Mucosa of stomach (tissue), 1 donor: ENCODE measurements at regions not wholly inside any gene's neighbourhood (a gene's known extent, or its start where the extent isn't known, plus 50 kb on each side); places are given as distances from the start of the nearest gene placed in this dataset.

ENCODE experiments used
- H3K27me3 ChIP-seq: one replicate; pipeline ENCODE4 v1.7.0; 2013; ENCODE audit warnings: mild to moderate bottlenecking, low read length; ENCODE audit not compliant: control insufficient read depth, insufficient read depth
- H3K36me3 ChIP-seq: one replicate; pipeline ENCODE4 v1.7.0; 2013; ENCODE audit warnings: low read length; ENCODE audit not compliant: control insufficient read depth, insufficient read depth
- H3K4me1 ChIP-seq: one replicate; pipeline ENCODE4 v1.7.0; 2013; ENCODE audit warnings: mild to moderate bottlenecking, low read length; ENCODE audit not compliant: control insufficient read depth, insufficient read depth
- H3K4me3 ChIP-seq: one replicate; pipeline ENCODE4 v1.7.0; 2013; ENCODE audit warnings: low read length
- H3K9ac ChIP-seq: one replicate; pipeline ENCODE4 v1.7.0; 2013; ENCODE audit warnings: mild to moderate bottlenecking, low read length, moderate library complexity
- H3K9me3 ChIP-seq: one replicate; pipeline ENCODE4 v1.7.0; 2013; ENCODE audit warnings: mild to moderate bottlenecking, low read length, moderate library complexity; ENCODE audit not compliant: control insufficient read depth
- donor health status: Pancreatic carcinoma.

DNA sequence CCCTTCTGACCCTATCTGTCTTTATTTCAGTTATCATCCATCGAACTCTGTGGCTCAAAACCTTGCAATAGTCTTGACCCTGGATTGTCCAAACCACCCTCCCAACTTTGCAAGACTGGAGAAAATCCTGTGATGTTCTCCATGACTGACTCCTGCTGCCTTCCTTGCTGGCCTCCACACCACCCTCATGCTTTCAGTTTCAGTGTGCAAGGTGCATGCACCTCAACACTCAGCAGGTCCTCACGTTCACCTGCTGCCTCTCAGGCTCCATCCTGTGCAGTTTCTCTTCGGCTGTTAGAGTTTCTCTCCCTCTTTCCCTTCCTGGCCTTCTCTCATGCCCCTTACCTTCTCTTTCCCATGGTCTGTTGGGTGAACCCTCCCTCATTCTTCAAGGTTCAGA lies 59.4 kb upstream of the ASIC2 start:
- Histone ChIP-seq H3K4me1 (no peaks in the 10 kb centered on the region), H3K9ac (no peak overlapping the region), H3K9me3 (no peaks in the 10 kb centered on the region), H3K4me3 (no peak overlapping the region), H3K36me3 (no peaks in the 10 kb centered on the region), H3K27me3 (no peaks in the 10 kb centered on the region)

DNA sequence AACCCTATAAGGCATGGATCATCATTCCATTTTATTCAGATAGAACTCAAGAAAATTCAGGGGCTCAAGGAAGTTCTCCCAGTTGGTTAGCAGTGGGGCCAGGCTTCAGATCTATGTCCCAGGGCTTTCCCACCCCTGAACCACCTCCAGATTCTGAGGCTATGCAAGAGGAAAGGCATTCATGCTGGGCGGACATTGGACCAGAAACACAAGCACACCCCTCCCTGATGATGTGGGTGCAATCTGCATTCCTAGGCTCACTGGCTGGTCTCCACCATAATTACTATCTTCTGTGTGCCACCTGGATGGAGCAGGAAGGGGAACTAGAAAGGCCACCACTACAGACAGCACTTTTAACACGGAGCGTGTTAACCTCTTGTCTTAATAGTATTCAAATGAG lies 63.2 kb upstream of the ASIC2 start:
- Histone ChIP-seq H3K9me3 (no peaks in the 10 kb centered on the region), H3K4me3 (no peak overlapping the region), H3K4me1 (no peaks in the 10 kb centered on the region), H3K27me3 (no peaks in the 10 kb centered on the region), H3K36me3 (no peaks in the 10 kb centered on the region), H3K9ac (no peak overlapping the region)

DNA sequence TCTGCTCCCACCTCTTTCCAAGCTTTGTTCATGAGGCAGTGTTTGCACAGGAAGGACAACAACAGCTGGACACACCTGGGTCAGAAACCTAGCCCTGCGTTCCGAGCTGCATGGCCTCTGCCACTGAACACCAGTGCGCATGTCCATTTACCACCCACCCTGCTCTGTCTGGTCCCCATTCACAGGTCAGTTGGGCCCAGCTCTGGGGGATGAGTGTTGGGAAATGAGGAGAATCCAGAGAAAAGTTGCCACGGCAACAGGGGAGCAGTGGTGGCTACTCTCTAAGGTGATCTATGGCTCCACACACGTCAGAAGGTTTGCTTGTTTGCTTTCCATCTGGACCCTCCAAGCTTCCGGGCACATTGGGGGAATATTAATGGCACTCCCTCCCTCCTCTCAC lies 70.4 kb upstream of the ASIC2 start:
- no peak overlapping the region for H3K9ac ChIP-seq
- H3K9me3 ChIP-seq, result no peaks in the 10 kb centered on the region
- H3K27me3 ChIP-seq, result no peaks in the 10 kb centered on the region
- H3K36me3 ChIP-seq, result no peaks in the 10 kb centered on the region
- H3K4me1 ChIP-seq, result no peaks in the 10 kb centered on the region
- H3K4me3 ChIP-seq, result no peak overlapping the region

DNA sequence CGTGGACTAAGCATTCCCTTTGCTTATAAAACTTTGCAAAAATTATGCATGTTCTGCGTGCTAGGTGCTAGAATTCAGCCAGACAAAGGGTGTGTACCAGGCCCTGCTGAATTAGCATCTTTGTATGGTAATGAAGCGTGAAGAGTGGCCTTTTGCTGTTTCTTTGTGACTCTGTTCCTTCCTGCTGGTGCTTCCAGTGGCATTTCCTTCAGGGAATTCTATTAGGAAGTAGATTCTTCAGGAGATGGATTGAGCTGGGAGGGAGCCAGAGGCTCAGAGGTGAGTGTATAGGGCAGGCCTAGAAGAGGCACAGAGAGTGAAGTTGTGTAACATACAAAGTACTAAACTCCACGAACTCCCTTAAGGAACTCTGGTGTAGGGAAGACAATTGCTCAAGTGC lies 73.9 kb upstream of the ASIC2 start:
- Histone ChIP-seq H3K9ac (no peak overlapping the region), H3K4me3 (no peak overlapping the region), H3K4me1 (no peaks in the 10 kb centered on the region), H3K9me3 (no peaks in the 10 kb centered on the region), H3K27me3 (peaks cover 3% of the 10 kb centered on the region), H3K36me3 (no peaks in the 10 kb centered on the region)

DNA sequence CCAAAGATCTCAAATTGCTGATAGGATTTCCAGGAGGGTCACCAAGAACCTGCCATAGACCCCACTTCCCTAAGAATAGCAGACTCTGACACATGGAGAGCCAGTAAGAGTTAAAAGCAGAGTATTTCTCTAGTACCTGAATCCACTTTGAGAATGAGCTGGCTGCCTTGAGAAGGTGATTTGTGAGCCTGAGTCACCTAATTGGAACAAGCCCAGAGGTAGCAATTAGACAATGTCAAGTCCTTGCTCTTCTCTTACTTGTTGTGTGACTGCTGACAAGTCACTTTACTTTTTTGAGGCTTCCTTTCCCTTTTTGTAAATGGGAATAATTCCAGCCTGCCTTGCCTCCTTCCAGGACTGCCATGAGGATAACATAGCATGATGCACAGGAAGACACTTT lies 76.1 kb upstream of the ASIC2 start:
- H3K36me3 ChIP-seq, result no peaks in the 10 kb centered on the region
- no peaks in the 10 kb centered on the region for H3K9me3 ChIP-seq
- H3K9ac ChIP-seq, result no peak overlapping the region
- peaks cover 3% of the 10 kb centered on the region for H3K27me3 ChIP-seq
- no peak overlapping the region for H3K4me3 ChIP-seq
- H3K4me1 ChIP-seq, result no peaks in the 10 kb centered on the region

DNA sequence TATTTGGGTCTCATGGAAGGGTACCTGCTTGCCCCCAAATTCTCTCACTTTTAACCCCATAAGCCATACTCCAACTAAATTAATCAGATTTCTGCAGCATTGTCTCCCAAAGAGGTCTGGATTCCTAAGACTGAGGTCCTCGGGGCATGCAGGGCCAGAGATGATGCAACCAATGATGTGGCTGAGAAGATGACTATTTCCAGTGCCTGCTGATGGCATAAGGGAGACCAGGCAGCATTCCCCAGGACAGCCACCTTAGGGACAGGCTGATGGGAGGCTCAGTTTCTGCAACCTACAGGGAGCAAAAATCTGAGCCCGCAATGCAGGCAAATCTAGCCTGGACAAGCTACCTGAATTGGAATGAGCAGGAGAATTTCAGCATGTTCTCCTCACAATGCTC lies 76.8 kb upstream of the ASIC2 start:
- Histone ChIP-seq H3K4me1 (no peaks in the 10 kb centered on the region), H3K9ac (no peak overlapping the region), H3K4me3 (no peak overlapping the region), H3K36me3 (no peaks in the 10 kb centered on the region), H3K27me3 (peaks cover 3% of the 10 kb centered on the region), H3K9me3 (no peaks in the 10 kb centered on the region)

DNA sequence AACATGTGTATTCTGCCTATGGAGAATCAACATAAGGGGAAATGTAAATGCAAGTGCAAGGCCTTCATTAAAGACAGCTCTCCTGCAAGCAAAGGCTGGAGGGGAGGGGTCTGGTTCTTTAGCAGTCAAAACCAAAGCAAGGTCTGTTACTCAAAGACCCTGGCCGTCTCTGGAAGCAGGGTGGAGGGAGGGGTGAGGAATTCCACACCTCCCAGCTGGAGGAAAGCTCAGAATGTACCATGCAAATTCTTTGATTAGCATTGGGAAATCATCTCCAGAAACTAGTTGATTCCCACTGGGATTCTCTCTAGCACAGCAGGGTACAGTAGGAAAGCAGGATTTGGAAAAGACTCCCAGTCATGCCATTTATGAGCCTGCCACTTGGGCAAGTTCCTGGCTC lies 77.3 kb upstream of the ASIC2 start:
- Histone ChIP-seq H3K9me3 (no peaks in the 10 kb centered on the region), H3K4me1 (no peaks in the 10 kb centered on the region), H3K27me3 (peaks cover 3% of the 10 kb centered on the region), H3K4me3 (no peak overlapping the region), H3K9ac (no peak overlapping the region), H3K36me3 (no peaks in the 10 kb centered on the region)

DNA sequence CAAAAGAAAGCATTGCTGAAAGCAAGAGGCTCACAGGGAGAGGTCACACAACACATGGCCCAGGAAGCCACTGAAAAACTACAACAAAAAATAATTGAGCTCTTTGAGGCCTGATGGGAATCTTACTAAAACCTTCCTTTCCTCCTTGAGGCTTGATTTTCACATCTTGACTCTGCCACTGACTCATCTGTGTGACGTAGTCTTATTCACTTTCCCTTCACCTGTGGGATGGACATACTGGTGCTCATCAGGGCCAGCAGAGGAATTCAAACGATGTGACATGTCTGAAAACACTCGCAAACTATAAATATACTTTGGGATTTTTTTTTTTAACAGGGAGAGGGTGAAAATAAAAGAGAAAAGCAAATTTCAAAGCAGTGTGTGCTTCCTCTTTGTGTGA lies 78.3 kb upstream of the ASIC2 start:
- no peaks in the 10 kb centered on the region for H3K4me1 ChIP-seq
- H3K9me3 ChIP-seq, result no peaks in the 10 kb centered on the region
- H3K27me3 ChIP-seq, result peaks cover 3% of the 10 kb centered on the region
- no peak overlapping the region for H3K4me3 ChIP-seq
- H3K9ac ChIP-seq, result no peak overlapping the region
- H3K36me3 ChIP-seq, result no peaks in the 10 kb centered on the region

DNA sequence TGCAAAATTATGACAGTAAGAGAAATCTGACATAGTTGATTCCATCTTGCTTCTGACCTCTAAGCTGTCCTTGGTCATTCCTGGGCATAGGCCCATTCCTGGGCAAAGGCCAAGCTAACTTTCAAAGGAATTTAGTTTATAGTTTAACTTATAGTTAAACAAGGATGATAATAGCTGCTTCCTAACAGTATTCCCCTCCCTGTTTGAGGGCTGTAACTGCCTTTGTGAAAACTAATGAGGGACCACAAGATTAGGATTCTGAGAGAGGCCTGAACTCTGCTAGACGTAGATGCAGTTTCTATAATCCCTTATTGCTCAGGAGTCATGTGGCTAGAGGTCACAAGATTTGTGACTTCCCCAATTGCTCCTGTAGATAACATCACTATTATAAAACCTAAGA lies 80.2 kb upstream of the ASIC2 start:
- no peak overlapping the region for H3K4me3 ChIP-seq
- H3K27me3 ChIP-seq, result peaks cover 3% of the 10 kb centered on the region
- H3K9ac ChIP-seq, result no peak overlapping the region
- no peaks in the 10 kb centered on the region for H3K4me1 ChIP-seq
- no peaks in the 10 kb centered on the region for H3K36me3 ChIP-seq
- no peaks in the 10 kb centered on the region for H3K9me3 ChIP-seq

DNA sequence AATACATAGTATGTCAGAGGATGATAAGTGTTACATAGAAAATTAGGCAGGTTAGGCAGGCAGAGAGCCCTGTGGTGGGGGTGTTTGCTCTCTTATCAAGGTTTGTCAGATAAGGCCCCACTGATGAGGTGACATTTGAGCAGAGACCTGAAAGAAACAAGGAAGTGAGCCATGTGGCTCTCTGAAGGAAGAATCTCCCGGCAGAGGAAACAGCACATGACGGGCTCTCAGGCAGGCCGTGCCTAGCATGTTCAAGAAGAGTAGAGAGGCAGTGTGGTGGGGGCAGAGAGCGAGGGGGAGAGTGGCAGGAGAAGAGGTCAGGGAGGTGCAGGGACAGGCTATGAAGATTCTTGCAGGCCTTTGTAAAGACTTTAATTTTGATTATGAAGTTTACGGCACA lies 82.0 kb upstream of the ASIC2 start:
- Histone ChIP-seq H3K9me3 (no peaks in the 10 kb centered on the region), H3K27me3 (peaks cover 2% of the 10 kb centered on the region), H3K9ac (no peak overlapping the region), H3K4me3 (no peak overlapping the region), H3K36me3 (no peaks in the 10 kb centered on the region), H3K4me1 (no peaks in the 10 kb centered on the region)

DNA sequence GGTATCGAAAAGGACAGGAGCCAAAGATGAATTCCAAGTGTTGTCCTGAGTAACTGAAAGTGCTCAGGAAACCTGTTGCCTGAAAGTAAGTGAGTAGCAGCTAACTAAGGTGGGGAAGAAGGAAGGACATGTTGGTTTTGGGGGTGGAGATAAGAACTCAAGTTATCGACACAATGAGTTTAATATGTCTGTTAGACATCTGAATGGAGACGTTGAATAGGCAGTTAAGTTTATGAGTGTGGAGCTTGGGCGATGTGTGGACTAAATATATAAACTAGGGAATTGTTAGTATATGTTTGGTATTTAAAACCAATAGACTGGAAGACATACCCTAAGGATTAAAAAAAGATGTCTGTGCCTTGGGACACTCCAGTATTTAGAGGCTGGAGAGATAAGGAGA lies 82.7 kb upstream of the ASIC2 start:
- no peaks in the 10 kb centered on the region for H3K27me3 ChIP-seq
- H3K4me3 ChIP-seq, result no peak overlapping the region
- H3K9ac ChIP-seq, result no peak overlapping the region
- H3K4me1 ChIP-seq, result no peaks in the 10 kb centered on the region
- H3K36me3 ChIP-seq, result no peaks in the 10 kb centered on the region
- no peaks in the 10 kb centered on the region for H3K9me3 ChIP-seq

DNA sequence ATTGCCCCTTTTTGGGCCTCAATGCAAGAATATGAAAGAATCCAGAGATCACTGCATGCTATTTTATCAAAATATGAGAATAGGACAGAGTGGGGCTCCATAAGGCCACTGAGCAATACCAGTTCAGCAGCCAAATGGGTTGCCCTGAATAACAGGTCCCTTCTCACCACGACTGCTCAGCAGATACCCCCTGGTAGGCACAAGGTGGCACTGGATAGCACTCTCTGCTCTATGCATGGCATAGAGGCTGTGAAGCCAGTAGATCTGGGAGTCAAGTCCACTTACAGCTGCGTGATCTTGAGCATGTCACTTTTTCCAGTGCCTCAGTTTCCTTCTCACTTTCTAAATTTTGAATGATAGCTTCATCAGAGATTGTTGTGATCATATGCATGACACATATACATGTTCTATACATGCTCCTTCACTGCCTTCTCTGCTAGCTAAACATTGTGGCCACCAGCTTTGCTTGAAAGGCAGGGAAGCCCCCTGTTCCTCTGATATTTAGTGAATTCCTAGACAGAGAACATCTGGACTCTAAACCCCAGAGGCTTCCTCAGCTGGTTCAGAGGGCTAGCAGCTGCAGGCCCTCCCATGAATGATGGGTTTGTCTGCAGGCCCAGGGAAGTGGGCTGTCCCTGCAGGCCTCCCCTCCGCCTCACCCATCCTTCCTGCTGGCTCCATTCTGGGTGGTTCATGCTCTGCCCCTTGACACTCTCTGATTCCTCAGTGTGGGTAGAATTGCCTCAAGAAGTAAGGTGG lies 84.9 kb upstream of the ASIC2 start:
- no peaks in the 10 kb centered on the region for H3K9me3 ChIP-seq
- no peaks in the 10 kb centered on the region for H3K4me1 ChIP-seq
- no peaks in the 10 kb centered on the region for H3K27me3 ChIP-seq
- no peaks in the 10 kb centered on the region for H3K36me3 ChIP-seq
- no peak overlapping the region for H3K4me3 ChIP-seq
- H3K9ac ChIP-seq, result no peak overlapping the region

DNA sequence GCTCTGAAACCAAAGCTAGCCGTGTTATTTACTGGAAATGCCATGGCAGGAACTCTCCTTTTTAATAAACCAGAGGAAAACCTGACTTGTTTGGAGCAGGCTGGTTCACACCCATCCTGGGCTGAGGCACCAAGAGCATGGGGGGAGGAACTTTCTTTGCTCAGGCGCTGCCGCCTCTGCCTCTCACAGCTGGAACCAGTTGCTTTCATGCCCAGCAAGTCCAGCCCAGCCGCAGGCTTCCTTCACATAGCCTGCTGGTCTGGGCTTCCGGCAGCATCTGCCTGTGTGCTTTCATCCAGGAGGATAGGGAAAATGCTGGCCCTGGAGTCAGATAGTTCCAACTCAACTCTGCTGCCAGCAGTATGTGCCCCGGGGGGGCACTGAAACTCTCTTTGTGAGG lies 88.1 kb upstream of the ASIC2 start:
- no peaks in the 10 kb centered on the region for H3K36me3 ChIP-seq
- no peaks in the 10 kb centered on the region for H3K4me1 ChIP-seq
- no peaks in the 10 kb centered on the region for H3K9me3 ChIP-seq
- no peak overlapping the region for H3K4me3 ChIP-seq
- H3K9ac ChIP-seq, result no peak overlapping the region
- H3K27me3 ChIP-seq, result no peaks in the 10 kb centered on the region
